ENCODE measurements at regions not wholly inside any gene's neighbourhood (a gene's known extent, or its start where the extent isn't known, plus 50 kb on each side); places are given as distances from the start of the nearest gene placed in this dataset.
A peak's percentile ranks its signal among the peaks of the same experiment; 100 is the strongest.

GRCh38 chr6:137766596-137767370, 100.3 kb upstream of the TNFAIP3 start:
- no peaks in the 10 kb centered on the region for H3K36me3 ChIP-seq (ENCODE audit: control insufficient read depth, insufficient read depth, low read length)
- no peak overlapping the region for H3K27ac ChIP-seq (ENCODE audit: low read depth, low read length)
- no CpG with 5 or more reads among the region's 5 CpGs for WGBS (ENCODE audit: extremely low coverage, insufficient coverage, low lambda C conversion rate)
- no peak overlapping the region for H3K18ac ChIP-seq (ENCODE audit: low read length)
- H2BK15ac ChIP-seq (replicated peaks; ENCODE audit: low read depth): no peak overlapping the region
- no peak overlapping the region for H3K56ac ChIP-seq (ENCODE audit: low read length)
- H4K5ac ChIP-seq (ENCODE audit: low read length): no peak overlapping the region
- H3K4ac ChIP-seq (ENCODE audit: low read depth, low read length): no peak overlapping the region
- H3K4me2 ChIP-seq (ENCODE audit: low read length): no peak overlapping the region
- no peaks in the 10 kb centered on the region for H3K79me1 ChIP-seq (ENCODE audit: low read length)
- H3K4me1 ChIP-seq (ENCODE audit: control insufficient read depth, low read depth, low read length): no peaks in the 10 kb centered on the region
- no peak overlapping the region for H4K8ac ChIP-seq (ENCODE audit: low read depth, low read length)
- H3K79me2 ChIP-seq (ENCODE audit: control insufficient read depth, insufficient read depth, low read length): no peaks in the 10 kb centered on the region
- no peak overlapping the region for H3K9ac ChIP-seq (ENCODE audit: low read length)
- H3K27me3 ChIP-seq (ENCODE audit: insufficient read depth, low read length, poor library complexity): no peaks in the 10 kb centered on the region
- no peak overlapping the region for H2BK5ac ChIP-seq (ENCODE audit: low read length)
- DNase-seq: peak; percentile 79
- H2BK120ac ChIP-seq (ENCODE audit: low read depth, low read length): no peak overlapping the region
- H3K4me3 ChIP-seq (ENCODE audit: low read length): no peak overlapping the region
- H3K23ac ChIP-seq (ENCODE audit: low read length): no peak overlapping the region
- H2AK5ac ChIP-seq (ENCODE audit: low read length): no peak overlapping the region

DNA sequence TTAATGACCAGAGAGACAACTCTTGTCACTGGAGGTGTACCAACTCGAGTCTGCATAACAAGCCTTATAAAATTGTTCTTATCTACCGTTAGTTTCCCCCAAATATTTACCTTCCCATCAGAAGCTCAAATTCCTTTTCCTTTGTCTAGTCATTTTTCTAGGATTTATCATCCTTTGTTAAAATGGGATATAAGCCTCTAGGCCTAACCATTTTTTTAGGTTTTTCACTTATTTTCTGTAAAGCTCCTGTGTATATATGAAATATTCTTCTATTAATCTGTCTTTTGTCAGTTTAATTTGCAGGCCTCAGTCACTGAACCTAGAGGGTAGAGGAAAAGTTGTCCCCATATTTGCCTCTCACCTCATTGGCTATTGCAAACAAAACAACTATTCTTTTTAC, 99.6 kb upstream of the TNFAIP3 start:
- no peak overlapping the region for H3K56ac ChIP-seq (ENCODE audit: low read length)
- H3K4me3 ChIP-seq (ENCODE audit: low read length): no peak overlapping the region
- H3K4me1 ChIP-seq (ENCODE audit: control insufficient read depth, low read depth, low read length): no peaks in the 10 kb centered on the region
- no peak overlapping the region for H2BK15ac ChIP-seq (replicated peaks; ENCODE audit: low read depth)
- no CpG with 5 or more reads among the region's 2 CpGs for WGBS (ENCODE audit: extremely low coverage, insufficient coverage, low lambda C conversion rate)
- no peak overlapping the region for H3K18ac ChIP-seq (ENCODE audit: low read length)
- H3K36me3 ChIP-seq (ENCODE audit: control insufficient read depth, insufficient read depth, low read length): no peaks in the 10 kb centered on the region
- DNase-seq: no peak
- no peaks in the 10 kb centered on the region for H3K27me3 ChIP-seq (ENCODE audit: insufficient read depth, low read length, poor library complexity)
- no peak overlapping the region for H4K5ac ChIP-seq (ENCODE audit: low read length)
- H3K23ac ChIP-seq (ENCODE audit: low read length): no peak overlapping the region
- no peaks in the 10 kb centered on the region for H3K79me1 ChIP-seq (ENCODE audit: low read length)
- no peak overlapping the region for H2BK120ac ChIP-seq (ENCODE audit: low read depth, low read length)
- H3K9ac ChIP-seq (ENCODE audit: low read length): no peak overlapping the region
- no peak overlapping the region for H4K8ac ChIP-seq (ENCODE audit: low read depth, low read length)
- no peak overlapping the region for H2BK5ac ChIP-seq (ENCODE audit: low read length)
- no peak overlapping the region for H3K27ac ChIP-seq (ENCODE audit: low read depth, low read length)
- no peak overlapping the region for H2AK5ac ChIP-seq (ENCODE audit: low read length)
- no peaks in the 10 kb centered on the region for H3K79me2 ChIP-seq (ENCODE audit: control insufficient read depth, insufficient read depth, low read length)
- no peak overlapping the region for H3K4me2 ChIP-seq (ENCODE audit: low read length)
- H3K4ac ChIP-seq (ENCODE audit: low read depth, low read length): no peak overlapping the region

DNA sequence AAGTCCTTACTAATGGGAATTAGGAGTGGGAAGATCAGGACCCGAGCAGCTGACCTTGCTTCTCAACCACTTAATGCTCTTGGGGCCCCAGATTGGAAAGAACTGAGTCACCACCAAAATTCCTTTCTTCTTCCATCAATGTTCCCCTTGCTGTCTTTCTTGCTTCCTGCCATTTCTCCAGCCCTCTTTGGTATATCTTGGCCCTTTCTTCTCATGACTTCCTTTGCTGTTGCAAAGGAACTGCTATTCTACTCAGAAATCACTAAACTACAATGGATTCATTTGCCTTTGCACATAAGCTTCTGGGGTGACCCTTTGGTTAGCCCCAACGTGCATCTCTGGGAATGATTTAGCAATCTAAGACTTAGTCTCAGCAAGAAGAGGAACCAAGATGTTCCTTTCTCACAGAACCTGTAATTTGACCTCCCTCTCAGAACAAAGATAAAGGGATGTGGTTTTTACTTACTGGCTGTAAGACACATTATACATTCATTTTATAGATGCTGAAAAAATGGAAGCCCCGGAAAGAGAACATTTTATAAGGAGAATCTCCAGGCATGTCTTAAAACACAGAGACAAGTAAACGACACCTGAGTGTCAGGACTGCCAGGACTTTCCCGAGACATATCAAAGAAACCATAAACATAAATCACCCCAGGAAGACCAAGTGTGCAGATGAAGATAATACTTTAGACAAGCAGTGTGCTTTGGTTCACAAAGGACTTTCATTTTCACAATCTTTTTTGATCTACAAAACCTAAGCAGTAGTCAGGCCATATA, 99.0 kb upstream of the TNFAIP3 start:
- Histone ChIP-seq H3K4me1 (ENCODE audit: control insufficient read depth, low read depth, low read length) (no peaks in the 10 kb centered on the region), H3K4me3 (ENCODE audit: low read length) (no peak overlapping the region), H4K5ac (ENCODE audit: low read length) (no peak overlapping the region), H3K79me1 (ENCODE audit: low read length) (no peaks in the 10 kb centered on the region), H3K27ac (ENCODE audit: low read depth, low read length) (no peak overlapping the region), H3K79me2 (ENCODE audit: control insufficient read depth, insufficient read depth, low read length) (no peaks in the 10 kb centered on the region), H3K4me2 (ENCODE audit: low read length) (no peak overlapping the region), H2BK15ac (replicated peaks; ENCODE audit: low read depth) (no peak overlapping the region), H2BK5ac (ENCODE audit: low read length) (no peak overlapping the region), H2BK120ac (ENCODE audit: low read depth, low read length) (no peak overlapping the region), H3K9ac (ENCODE audit: low read length) (no peak overlapping the region), H3K23ac (ENCODE audit: low read length) (no peak overlapping the region), H3K36me3 (ENCODE audit: control insufficient read depth, insufficient read depth, low read length) (no peaks in the 10 kb centered on the region), H4K8ac (ENCODE audit: low read depth, low read length) (no peak overlapping the region), H3K4ac (ENCODE audit: low read depth, low read length) (no peak overlapping the region), H3K27me3 (ENCODE audit: insufficient read depth, low read length, poor library complexity) (no peaks in the 10 kb centered on the region), H3K18ac (ENCODE audit: low read length) (no peak overlapping the region), H2AK5ac (ENCODE audit: low read length) (no peak overlapping the region), H3K56ac (ENCODE audit: low read length) (no peak overlapping the region)
- DNase-seq: no peak
- no CpG with 5 or more reads among the region's 5 CpGs for WGBS (ENCODE audit: extremely low coverage, insufficient coverage, low lambda C conversion rate)

- no peak overlapping the region for H3K9ac ChIP-seq (ENCODE audit: low read length)
Measured at GRCh38 chr6:137768935-137769334, 98.1 kb upstream of the TNFAIP3 start.

GRCh38 chr6:137769797-137770362, 97.2 kb upstream of the TNFAIP3 start:
- Histone ChIP-seq H3K36me3 (ENCODE audit: control insufficient read depth, insufficient read depth, low read length) (no peaks in the 10 kb centered on the region), H3K27me3 (ENCODE audit: insufficient read depth, low read length, poor library complexity) (no peaks in the 10 kb centered on the region), H2BK15ac (replicated peaks; ENCODE audit: low read depth) (no peak overlapping the region), H3K79me2 (ENCODE audit: control insufficient read depth, insufficient read depth, low read length) (no peaks in the 10 kb centered on the region), H4K8ac (ENCODE audit: low read depth, low read length) (no peak overlapping the region), H3K4me3 (ENCODE audit: low read length) (no peak overlapping the region), H2AK5ac (ENCODE audit: low read length) (no peak overlapping the region), H3K4me2 (ENCODE audit: low read length) (no peak overlapping the region), H3K18ac (ENCODE audit: low read length) (no peak overlapping the region), H3K9ac (ENCODE audit: low read length) (no peak overlapping the region), H2BK120ac (ENCODE audit: low read depth, low read length) (no peak overlapping the region), H3K27ac (ENCODE audit: low read depth, low read length) (no peak overlapping the region), H3K56ac (ENCODE audit: low read length) (no peak overlapping the region), H4K5ac (ENCODE audit: low read length) (no peak overlapping the region), H3K4ac (ENCODE audit: low read depth, low read length) (no peak overlapping the region), H3K79me1 (ENCODE audit: low read length) (no peaks in the 10 kb centered on the region), H2BK5ac (ENCODE audit: low read length) (no peak overlapping the region), H3K4me1 (ENCODE audit: control insufficient read depth, low read depth, low read length) (no peaks in the 10 kb centered on the region), H3K23ac (ENCODE audit: low read length) (no peak overlapping the region)
- no CpG with 5 or more reads among the region's 6 CpGs for whole genome bisulfite sequencing (ENCODE audit: extremely low coverage, insufficient coverage, low lambda C conversion rate)
- DNase-seq: no peak

More at GRCh38 chr6:137768935-137769334, 98.1 kb upstream of the TNFAIP3 start:
- Histone ChIP-seq H3K79me2 (ENCODE audit: control insufficient read depth, insufficient read depth, low read length) (no peaks in the 10 kb centered on the region), H3K27me3 (ENCODE audit: insufficient read depth, low read length, poor library complexity) (no peaks in the 10 kb centered on the region), H4K8ac (ENCODE audit: low read depth, low read length) (no peak overlapping the region), H2BK120ac (ENCODE audit: low read depth, low read length) (no peak overlapping the region), H2BK15ac (replicated peaks; ENCODE audit: low read depth) (no peak overlapping the region), H3K4me2 (ENCODE audit: low read length) (no peak overlapping the region), H3K4me1 (ENCODE audit: control insufficient read depth, low read depth, low read length) (no peaks in the 10 kb centered on the region), H4K5ac (ENCODE audit: low read length) (no peak overlapping the region), H3K18ac (ENCODE audit: low read length) (no peak overlapping the region), H2BK5ac (ENCODE audit: low read length) (no peak overlapping the region), H2AK5ac (ENCODE audit: low read length) (no peak overlapping the region), H3K4me3 (ENCODE audit: low read length) (no peak overlapping the region), H3K23ac (ENCODE audit: low read length) (no peak overlapping the region), H3K36me3 (ENCODE audit: control insufficient read depth, insufficient read depth, low read length) (no peaks in the 10 kb centered on the region), H3K4ac (ENCODE audit: low read depth, low read length) (no peak overlapping the region), H3K79me1 (ENCODE audit: low read length) (no peaks in the 10 kb centered on the region), H3K56ac (ENCODE audit: low read length) (no peak overlapping the region), H3K27ac (ENCODE audit: low read depth, low read length) (no peak overlapping the region)
- WGBS (ENCODE audit: extremely low coverage, insufficient coverage, low lambda C conversion rate): no CpG with 5 or more reads among the region's 1 CpG
- DNase-seq: no peak

Measured in mesendoderm (in vitro differentiated cells).